ENCODE measurements at regions not wholly inside any gene's neighbourhood (a gene's known extent, or its start where the extent isn't known, plus 50 kb on each side); places are given as distances from the start of the nearest gene placed in this dataset.
A peak's percentile ranks its signal among the peaks of the same experiment; 100 is the strongest.

DNA sequence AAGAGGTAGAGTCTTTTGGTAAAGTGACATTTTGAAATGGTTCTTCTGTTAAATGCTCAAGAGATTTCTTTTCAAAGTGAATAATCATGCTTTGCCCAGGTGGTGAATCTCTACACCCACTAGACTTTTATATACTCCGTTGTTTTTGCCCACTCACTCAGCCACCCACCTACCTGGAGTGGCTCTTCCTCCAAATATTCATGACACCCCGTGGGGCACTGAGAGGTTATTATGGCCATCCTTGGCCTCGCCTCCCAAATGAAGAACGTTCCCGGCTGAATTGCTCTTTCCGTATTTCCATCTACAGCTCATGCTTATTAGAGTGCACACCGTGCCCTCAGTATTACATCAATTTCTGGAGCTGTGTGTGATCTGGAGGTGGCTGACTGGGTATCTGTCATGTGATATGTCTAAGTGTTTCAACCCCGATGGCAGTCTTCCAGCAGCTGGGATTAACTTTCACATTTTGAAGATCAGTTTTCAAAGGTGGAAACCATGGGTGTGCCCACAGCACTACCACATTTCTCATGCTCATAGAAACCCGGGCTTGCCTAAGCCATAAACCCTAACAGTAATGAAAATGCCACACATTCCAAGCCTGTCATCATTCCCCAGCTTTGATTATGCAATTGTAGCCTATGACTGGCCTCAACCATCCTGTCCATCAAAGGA, 406.6 kb upstream of the MMADHC start:
- no peak overlapping the region for H3K27ac ChIP-seq (replicated peaks)
- intact Hi-C loops (cut with micrococcal nuclease) = no loop called here

DNA sequence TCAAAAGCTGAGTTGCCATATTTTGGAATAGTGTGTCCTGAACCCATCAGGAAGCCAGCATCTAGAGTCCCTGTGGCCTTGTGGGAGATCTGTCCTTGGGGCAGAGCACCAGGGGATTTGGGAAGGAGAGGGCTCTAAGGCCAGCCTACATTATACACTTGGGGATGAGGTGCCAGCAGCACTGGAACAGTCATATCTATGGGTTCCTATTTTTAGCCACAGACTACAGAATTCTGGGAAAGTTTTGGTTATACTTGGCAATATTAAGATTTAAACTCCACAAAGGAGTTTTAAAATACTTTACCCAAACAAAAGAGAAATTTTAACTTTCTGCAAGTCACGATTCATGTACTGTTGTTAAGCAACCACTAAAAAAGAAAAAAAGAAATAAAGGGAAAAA, 405.7 kb upstream of the MMADHC start:
- H3K4me3 ChIP-seq = no peak overlapping the region
- no peaks in the 10 kb centered on the region for H3K36me3 ChIP-seq
- H3K27me3 ChIP-seq (ENCODE audit: low read depth) = no peaks in the 10 kb centered on the region
- intact Hi-C loops (cut with micrococcal nuclease) = no loop called here
- H3K27ac ChIP-seq (replicated peaks) = no peak overlapping the region
- peaks cover 8% of the 10 kb centered on the region for H3K9me3 ChIP-seq (replicated peaks)
- H3K4me1 ChIP-seq = peaks cover 30% of the 10 kb centered on the region
- DNase-seq = no peak
- TF ChIP-seq, protein P1, sequence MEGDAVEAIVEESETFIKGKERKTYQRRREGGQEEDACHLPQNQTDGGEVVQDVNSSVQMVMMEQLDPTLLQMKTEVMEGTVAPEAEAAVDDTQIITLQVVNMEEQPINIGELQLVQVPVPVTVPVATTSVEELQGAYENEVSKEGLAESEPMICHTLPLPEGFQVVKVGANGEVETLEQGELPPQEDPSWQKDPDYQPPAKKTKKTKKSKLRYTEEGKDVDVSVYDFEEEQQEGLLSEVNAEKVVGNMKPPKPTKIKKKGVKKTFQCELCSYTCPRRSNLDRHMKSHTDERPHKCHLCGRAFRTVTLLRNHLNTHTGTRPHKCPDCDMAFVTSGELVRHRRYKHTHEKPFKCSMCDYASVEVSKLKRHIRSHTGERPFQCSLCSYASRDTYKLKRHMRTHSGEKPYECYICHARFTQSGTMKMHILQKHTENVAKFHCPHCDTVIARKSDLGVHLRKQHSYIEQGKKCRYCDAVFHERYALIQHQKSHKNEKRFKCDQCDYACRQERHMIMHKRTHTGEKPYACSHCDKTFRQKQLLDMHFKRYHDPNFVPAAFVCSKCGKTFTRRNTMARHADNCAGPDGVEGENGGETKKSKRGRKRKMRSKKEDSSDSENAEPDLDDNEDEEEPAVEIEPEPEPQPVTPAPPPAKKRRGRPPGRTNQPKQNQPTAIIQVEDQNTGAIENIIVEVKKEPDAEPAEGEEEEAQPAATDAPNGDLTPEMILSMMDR (IDR thresholded peaks at IDR 0.05; ENCODE audit: borderline replicate concordance) = no peak

More for the DNA sequence above, 406.6 kb upstream of the MMADHC start:
- no peak for DNase-seq
- peaks cover 21% of the 10 kb centered on the region for H3K4me1 ChIP-seq
- no peak overlapping the region for H3K4me3 ChIP-seq
- no peaks in the 10 kb centered on the region for H3K27me3 ChIP-seq (ENCODE audit: low read depth)
- TF ChIP-seq, protein P1 (IDR thresholded peaks at IDR 0.05; ENCODE audit: borderline replicate concordance) = no peak
- no peaks in the 10 kb centered on the region for H3K36me3 ChIP-seq
- peaks cover 17% of the 10 kb centered on the region for H3K9me3 ChIP-seq (replicated peaks)

DNA sequence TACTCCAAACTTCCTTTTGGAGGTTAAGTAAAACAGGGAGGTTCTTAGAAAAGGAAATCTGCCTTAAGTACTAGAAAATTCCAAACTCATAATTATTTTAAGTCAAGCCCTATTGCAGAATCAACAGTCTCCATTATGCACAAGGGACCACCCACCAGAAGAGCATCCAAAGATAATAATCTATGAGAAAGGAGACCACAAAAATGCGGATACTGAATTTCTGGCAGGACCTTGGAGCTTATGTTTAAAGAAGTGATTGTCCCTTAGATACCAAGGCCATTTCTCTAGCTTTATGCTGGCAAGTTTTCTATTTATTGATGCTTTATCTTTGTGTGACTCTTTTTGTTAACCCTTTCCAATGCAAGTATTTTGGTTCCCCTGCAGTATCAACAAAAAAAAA, 404.0 kb upstream of the MMADHC start:
- Histone ChIP-seq H3K4me3 (no peak overlapping the region), H3K36me3 (no peaks in the 10 kb centered on the region), H3K4me1 (peaks cover 33% of the 10 kb centered on the region), H3K27ac (replicated peaks) (no peak overlapping the region), H3K9me3 (replicated peaks) (no peaks in the 10 kb centered on the region), H3K27me3 (ENCODE audit: low read depth) (no peaks in the 10 kb centered on the region)
- DNase-seq = no peak
- TF ChIP-seq, protein P1 (IDR thresholded peaks at IDR 0.05; ENCODE audit: borderline replicate concordance) = no peak
- intact Hi-C loops (cut with micrococcal nuclease) = no loop called here

DNA sequence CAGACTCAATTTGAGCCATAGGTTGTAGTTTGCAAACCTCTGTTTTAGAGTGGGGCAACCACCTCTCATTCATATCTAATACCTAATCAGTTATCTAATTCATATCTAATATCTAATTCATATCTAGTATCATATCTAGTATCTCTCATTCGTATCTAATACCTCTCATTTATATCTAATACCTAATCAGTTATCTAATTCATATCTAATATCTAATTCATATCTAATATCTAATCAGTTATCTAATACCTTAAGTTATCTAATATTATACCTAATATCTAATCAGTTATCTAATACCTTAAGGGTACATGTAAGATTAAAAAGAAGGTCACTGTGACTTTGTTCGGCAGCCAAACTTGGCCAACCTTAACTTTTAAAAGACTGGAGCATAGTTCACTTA, 403.4 kb upstream of the MMADHC start:
- H3K4me3 ChIP-seq = no peak overlapping the region
- H3K27me3 ChIP-seq (ENCODE audit: low read depth) = no peaks in the 10 kb centered on the region
- H3K36me3 ChIP-seq = no peaks in the 10 kb centered on the region
- no peak for DNase-seq
- intact Hi-C loops (cut with micrococcal nuclease) = no loop called here
- peaks cover 33% of the 10 kb centered on the region for H3K4me1 ChIP-seq
- TF ChIP-seq, protein P1 (IDR thresholded peaks at IDR 0.05; ENCODE audit: borderline replicate concordance) = no peak
- H3K27ac ChIP-seq (replicated peaks) = no peak overlapping the region
- no peaks in the 10 kb centered on the region for H3K9me3 ChIP-seq (replicated peaks)

DNA sequence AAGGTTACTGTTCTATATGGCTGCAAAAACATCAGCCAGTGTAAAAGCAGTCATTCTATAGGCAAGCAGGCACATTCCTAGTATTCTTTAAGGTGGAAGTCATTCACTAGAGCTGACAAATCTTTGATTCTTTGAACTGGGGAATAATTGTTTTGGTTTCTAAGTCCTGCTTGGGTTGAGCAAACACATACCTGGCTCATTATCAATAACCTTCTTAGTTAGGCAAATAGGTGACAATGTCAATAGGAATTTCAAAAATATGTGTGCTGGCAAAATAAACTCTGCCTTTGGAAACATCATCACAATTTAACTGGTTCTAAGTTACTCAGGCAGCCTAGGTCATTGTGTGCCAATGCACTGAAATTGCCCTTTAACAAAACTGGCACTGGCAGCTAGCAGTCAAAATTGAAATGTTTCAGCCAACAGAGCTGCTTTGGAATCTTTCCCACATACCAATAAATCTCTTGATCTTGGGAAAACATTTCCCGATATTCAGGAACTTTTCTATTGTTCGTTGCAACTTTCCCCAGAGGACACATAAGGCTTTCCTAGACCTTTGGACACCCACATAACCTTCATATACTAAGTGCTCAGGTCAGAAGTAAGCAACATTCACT, 402.0 kb upstream of the MMADHC start:
- intact Hi-C loops (cut with micrococcal nuclease) = no loop called here
- Histone ChIP-seq H3K9me3 (replicated peaks) (no peaks in the 10 kb centered on the region), H3K4me1 (peaks cover 33% of the 10 kb centered on the region), H3K27ac (replicated peaks) (peak overlapping the region; percentile 28), H3K36me3 (no peaks in the 10 kb centered on the region), H3K4me3 (no peak overlapping the region), H3K27me3 (ENCODE audit: low read depth) (no peaks in the 10 kb centered on the region)
- DNase-seq = no peak
- TF ChIP-seq, protein P1 (IDR thresholded peaks at IDR 0.05; ENCODE audit: borderline replicate concordance) = no peak
